H1 (cell line): ENCODE measurements at regions not wholly inside any gene's neighbourhood (a gene's known extent, or its start where the extent isn't known, plus 50 kb on each side); places are given as distances from the start of the nearest gene placed in this dataset.

Experiments used
- CTCF ChIA-PET: fragments of 300-600 bp; sonication (Branson Sonifier 250); formaldehyde crosslinking; loops from one replicate; lab custom pipeline; 2021; ENCODE audit not compliant: partially characterized antibody; lab: Charles Lee
- POLR2A ChIA-PET: fragments of 300-600 bp; sonication (Branson Sonifier 250); formaldehyde crosslinking; loops from one replicate; lab custom pipeline; 2021; ENCODE audit warnings: inconsistent platforms; ENCODE audit not compliant: partially characterized antibody; lab: Charles Lee
- DNase-seq, 2 experiments: peaks; one replicate each; pipeline versions ENCODE4 v3.0.0 to v3.0.0-alpha.2; 2010 to 2022; ENCODE audit warnings: low spot score in 2 of 2, low read depth in 1 of 2, mixed read lengths in 1 of 2
- FAIRE-seq: peaks from 2 replicates; lab custom pipeline; 2011; peaks lifted over from hg19 to GRCh38; lab: Jason Lieb, UNC
- H2AFZ ChIP-seq: 2 replicates; pipeline ENCODE4 v1.8.1; 2012; ENCODE audit warnings: low read length, inconsistent platforms
- H2AK5ac ChIP-seq: 2 replicates; pipeline ENCODE4 v1.6.1; 2013; ENCODE audit warnings: low read depth, low read length
- H2BK120ac ChIP-seq: replicated peaks from 2 replicates; pipeline ENCODE3; 2013; ENCODE audit warnings: low read depth, low read length, inconsistent platforms
- H2BK12ac ChIP-seq: 2 replicates; pipeline ENCODE4 v1.6.1; 2013; ENCODE audit warnings: low read depth, low read length
- H2BK15ac ChIP-seq: 2 replicates; pipeline ENCODE4 v1.6.1; 2013; ENCODE audit warnings: low read length
- H2BK20ac ChIP-seq: 2 replicates; pipeline ENCODE4 v1.6.1; 2013; ENCODE audit warnings: low read length
- H2BK5ac ChIP-seq: 2 replicates; pipeline ENCODE4 v1.6.1; 2013; ENCODE audit warnings: low read depth, low read length
- H3K14ac ChIP-seq: 2 replicates; pipeline ENCODE4 v1.6.1; 2013; ENCODE audit warnings: inconsistent platforms; ENCODE audit not compliant: insufficient read length
- H3K18ac ChIP-seq: 2 replicates; pipeline ENCODE4 v1.6.1; 2013; ENCODE audit warnings: low read length; ENCODE audit errors: extremely low read depth
- H3K23ac ChIP-seq: 2 replicates; pipeline ENCODE4 v1.6.1; 2013; ENCODE audit warnings: inconsistent platforms; ENCODE audit not compliant: insufficient read length
- H3K23me2 ChIP-seq: 2 replicates; pipeline ENCODE4 v1.6.1; 2013; ENCODE audit warnings: low read depth, low read length
- H3K27ac ChIP-seq: 2 replicates; pipeline ENCODE4 v1.6.1; 2011; ENCODE audit warnings: low read depth, low read length, inconsistent platforms
- H3K27me3 ChIP-seq, 4 experiments: replicated peaks in 1 of 4; 1 replicate in 1 of 4; 2 replicates in 3 of 4; pipeline versions ENCODE4 v1.6.1 to v1.8.1; 2011 to 2013; ENCODE audit warnings: low read length in 3 of 4, mild to moderate bottlenecking in 3 of 4, inconsistent platforms in 2 of 4, mixed read lengths in 2 of 4, moderate library complexity in 1 of 4; ENCODE audit not compliant: control insufficient read depth in 3 of 4, insufficient read depth in 3 of 4; ENCODE audit errors: extremely low read depth in 1 of 4
- H3K36me3 ChIP-seq, 4 experiments: 2 replicates each; pipeline versions ENCODE4 v1.6.1 to v1.8.1; 2011 to 2013; ENCODE audit warnings: mild to moderate bottlenecking in 4 of 4, low read length in 3 of 4, moderate library complexity in 2 of 4, control low read depth in 1 of 4, inconsistent platforms in 1 of 4; ENCODE audit not compliant: insufficient read depth in 4 of 4, control insufficient read depth in 2 of 4
- H3K4ac ChIP-seq: replicated peaks from 2 replicates; pipeline ENCODE3; 2013; ENCODE audit warnings: low read length, low read depth, mixed read lengths, inconsistent platforms; ENCODE audit not compliant: insufficient read length
- H3K4me1 ChIP-seq, 4 experiments: replicated peaks in 1 of 4; 1 replicate in 1 of 4; 2 replicates in 3 of 4; pipeline versions ENCODE4 v1.6.1 to v1.8.1; 2011 to 2013; ENCODE audit warnings: low read length in 3 of 4, inconsistent platforms in 2 of 4, mixed read lengths in 1 of 4; ENCODE audit not compliant: insufficient read depth in 4 of 4, control insufficient read depth in 3 of 4
- H3K4me2 ChIP-seq, 2 experiments: 2 replicates each; pipeline versions ENCODE4 v1.6.1 to v1.8.1; 2011 to 2013; ENCODE audit warnings: low read depth in 2 of 2, low read length in 2 of 2, control low read depth in 1 of 2, inconsistent platforms in 1 of 2, mild to moderate bottlenecking in 1 of 2; ENCODE audit not compliant: insufficient read depth in 1 of 2
- H3K4me3 ChIP-seq, 4 experiments: fragments of 200-600, 300-600 bp in 1 of 4; sonication (generic), shearing (Covaris generic), sonication (Bioruptor Twin) in 1 of 4; 2 replicates each; pipeline versions ENCODE4 v1.5.1 to v1.8.1; 2011 to 2016; ENCODE audit warnings: low read length in 4 of 4, low read depth in 3 of 4, control low read depth in 2 of 4, inconsistent platforms in 2 of 4, mild to moderate bottlenecking in 2 of 4, mixed read lengths in 1 of 4, moderate library complexity in 1 of 4; ENCODE audit not compliant: insufficient read depth in 2 of 4; ENCODE audit errors: extremely low read depth in 1 of 4
- H3K56ac ChIP-seq: replicated peaks from 2 replicates; pipeline ENCODE3; 2013; ENCODE audit warnings: low read depth, mild to moderate bottlenecking, mixed read lengths, low read length, inconsistent platforms; ENCODE audit not compliant: insufficient read length
- H3K79me1 ChIP-seq: 2 replicates; pipeline ENCODE4 v1.6.1; 2013; ENCODE audit warnings: low read depth, low read length, control low read depth
- H3K79me2 ChIP-seq, 2 experiments: 2 replicates each; pipeline versions ENCODE4 v1.6.1 to v1.8.1; 2012 to 2013; ENCODE audit warnings: low read length in 2 of 2, mild to moderate bottlenecking in 2 of 2, inconsistent platforms in 1 of 2; ENCODE audit not compliant: insufficient read depth in 2 of 2, control insufficient read depth in 1 of 2
- H3K9ac ChIP-seq, 4 experiments: replicated peaks in 1 of 4; 1 replicate in 1 of 4; 2 replicates in 3 of 4; pipeline versions ENCODE4 v1.6.1 to v1.8.1; 2011 to 2013; ENCODE audit warnings: low read depth in 3 of 4, low read length in 3 of 4, control low read depth in 2 of 4, mild to moderate bottlenecking in 2 of 4, moderate library complexity in 2 of 4, inconsistent platforms in 1 of 4; ENCODE audit errors: extremely low read depth in 1 of 4
- H3K9me3 ChIP-seq, 2 experiments: 2 replicates each; pipeline versions ENCODE4 v1.6.1 to v1.8.1; 2012 to 2013; ENCODE audit warnings: mild to moderate bottlenecking in 2 of 2, moderate library complexity in 2 of 2, control low read depth in 1 of 2, inconsistent platforms in 1 of 2, low read depth in 1 of 2, low read length in 1 of 2, mixed read lengths in 1 of 2; ENCODE audit not compliant: insufficient read depth in 2 of 2
- H4K20me1 ChIP-seq, 2 experiments: replicated peaks in 1 of 2; 2 replicates each; pipeline versions ENCODE3 to v1.8.1; 2011 to 2013; ENCODE audit warnings: inconsistent platforms in 2 of 2, low read length in 2 of 2, mild to moderate bottlenecking in 1 of 2; ENCODE audit not compliant: insufficient read depth in 2 of 2, control insufficient read depth in 1 of 2
- H4K5ac ChIP-seq: 2 replicates; pipeline ENCODE4 v1.6.1; 2013; ENCODE audit warnings: low read length, low read depth, mixed read lengths, inconsistent platforms; ENCODE audit not compliant: insufficient read length
- H4K8ac ChIP-seq: 2 replicates; pipeline ENCODE4 v1.8.0; 2013; ENCODE audit warnings: mild to moderate bottlenecking, moderate library complexity, low read length, inconsistent platforms; ENCODE audit not compliant: insufficient read depth; ENCODE audit errors: extremely low read depth
- H4K91ac ChIP-seq: replicated peaks from 2 replicates; pipeline ENCODE3; 2013; ENCODE audit warnings: low read length, mixed read lengths, inconsistent platforms; ENCODE audit not compliant: insufficient read length
- ATF3 ChIP-seq: IDR thresholded peaks from 2 replicates; pipeline ENCODE4 v1.6.1; 2011; ENCODE audit warnings: low read depth, mild to moderate bottlenecking, low read length; ENCODE audit not compliant: insufficient read depth
- CHD1 ChIP-seq: IDR thresholded peaks from 2 replicates; pipeline ENCODE4 v1.6.1; 2012; ENCODE audit warnings: low read depth, low read length, improper control_type of control experiment
- GTF2F1 ChIP-seq: IDR thresholded peaks from 2 replicates; pipeline ENCODE4 v1.6.1; 2012; ENCODE audit warnings: low read depth, low read length, improper control_type of control experiment, borderline replicate concordance
- NANOG ChIP-seq: IDR thresholded peaks from 2 replicates; pipeline ENCODE4 v1.6.1; 2011; ENCODE audit warnings: low read length, low read depth, mild to moderate bottlenecking, inconsistent platforms; ENCODE audit not compliant: insufficient read depth, poor library complexity, severe bottlenecking
- PHF8 ChIP-seq: fragments of 200-600 bp; sonication (generic); conservative IDR thresholded peaks from 2 replicates; pipeline ENCODE4 v1.7.1; 2012; ENCODE audit warnings: low read depth, mild to moderate bottlenecking, inconsistent platforms, low read length, moderate library complexity
- POLR2AphosphoS5 ChIP-seq: IDR thresholded peaks from 2 replicates; pipeline ENCODE4 v1.6.1; 2011; ENCODE audit warnings: low read depth, low read length
- SAP30 ChIP-seq: fragments of 300-600 bp; sonication (generic); IDR thresholded peaks from 2 replicates; pipeline ENCODE4 v1.7.1; 2012; ENCODE audit warnings: low read length, moderate library complexity, mild to moderate bottlenecking, inconsistent platforms; ENCODE audit not compliant: insufficient read depth, insufficient replicate concordance
- SP2 ChIP-seq: IDR thresholded peaks from 2 replicates; pipeline ENCODE4 v1.6.1; 2012; ENCODE audit warnings: mild to moderate bottlenecking, low read length, inconsistent platforms
- TEAD4 ChIP-seq: IDR thresholded peaks from 2 replicates; pipeline ENCODE4 v1.6.1; 2012; ENCODE audit warnings: low read depth, low read length, inconsistent platforms, mixed read lengths
- WGBS, 2 experiments: shearing (Covaris generic) in 1 of 2; methylation state at CpG; one replicate each; pipeline versions ENCODE4 v1.1.6 to v1.1.7; 2013 to 2015; ENCODE audit warnings: low lambda C conversion rate in 2 of 2, mixed read lengths in 2 of 2, inconsistent platforms in 1 of 2, low coverage in 1 of 2, missing lambda C conversion rate in 1 of 2; ENCODE audit not compliant: insufficient replicate concordance in 2 of 2, insufficient coverage in 1 of 2, insufficient read length in 1 of 2; ENCODE audit errors: extremely low coverage in 1 of 2, missing lambda C conversion rate in 1 of 2; 5-methylcytosine and 5-hydroxymethylcytosine counted together

DNA sequence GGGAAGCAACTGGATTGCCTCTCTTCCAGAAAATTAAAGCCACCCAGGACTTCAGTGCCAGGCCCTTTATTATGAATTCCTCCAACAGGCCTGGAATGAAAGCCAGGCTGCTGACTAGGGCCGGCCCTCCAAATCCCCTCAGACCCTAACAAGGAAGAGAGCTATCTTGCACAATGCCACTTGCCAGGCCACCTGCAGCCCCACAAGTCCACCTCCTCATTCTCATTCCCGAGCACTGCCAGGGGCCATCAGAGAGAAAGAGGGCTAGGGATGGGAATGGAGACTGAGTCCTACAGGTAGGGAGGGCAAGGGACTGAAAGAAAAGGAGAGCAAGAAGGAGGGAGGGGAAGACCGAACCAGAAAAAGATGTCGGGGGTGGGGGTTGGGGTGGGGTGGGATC, 86.5 kb downstream of the MRPL14 start:
- Histone ChIP-seq H3K79me2 (no peaks in the 10 kb centered on the region), H2BK20ac (0 out of 2 replicates have a peak overlapping the region, but pooled peaks have one; percentile 84), H3K27ac (no peak overlapping the region), H3K79me1 (peaks cover 3% of the 10 kb centered on the region; the same call in 1 of the 2 replicates), H2AK5ac (no peak overlapping the region), H4K8ac (no peak overlapping the region), H3K14ac (no peak overlapping the region), H3K4ac (peak overlapping the region; percentile 6), H2AFZ (no peak overlapping the region), H2BK12ac (peak overlapping the region; percentile 84; the same call in 1 of the 2 replicates), H2BK120ac (no peak overlapping the region), H3K23ac (no peak overlapping the region), H3K36me3 (no peaks in the 10 kb centered on the region), H3K56ac (no peak overlapping the region), H2BK5ac (no peak overlapping the region; the same call in 1 of the 2 replicates), H4K91ac (no peak overlapping the region), H3K4me2 (peak overlapping the region in 1 of 2 experiments; percentile 47; a peak in 1 of 4 replicates), H4K20me1 (peaks cover 0 to 3% of the 10 kb centered on the region in 2 experiments), H2BK15ac (no peak overlapping the region), H3K4me3 (no peak overlapping the region), H4K5ac (no peak overlapping the region)
- FAIRE-seq = no peak
- CTCF ChIA-PET = interaction anchor here (0.6 to 3.2 kb wide), 9 partner anchors 10 to 128 kb away, joined by 3 to 19 read pairs (median 3); no protein-coding TSS in a partner anchor
- 52 to 100% methylated on average over 1 to 2 of the region's 4 CpGs for WGBS, 2 experiments
- POLR2A ChIA-PET = interaction anchor here (1.0 to 6.3 kb wide), 7 partner anchors 9 to 27 kb away, joined by 3 to 35 read pairs (median 3); no protein-coding TSS in a partner anchor
- TF ChIP-seq POLR2AphosphoS5 = no peak
- TF ChIP-seq NANOG = no peak
- TF ChIP-seq ATF3 = no peak
- no peak for TF ChIP-seq CHD1
- no peak for TF ChIP-seq TEAD4
- no peak for TF ChIP-seq SP2
- TF ChIP-seq GTF2F1 = no peak
- no peak for TF ChIP-seq SAP30
- no peak for TF ChIP-seq PHF8
- TF ChIP-seq, all 59 proteins: peak for 0
- H3K9me3 ChIP-seq = no peaks in the 10 kb centered on the region
- H3K18ac ChIP-seq = 0 out of 2 replicates have a peak overlapping the region, but pooled peaks have one; percentile 71
- H3K4me1 ChIP-seq = peaks cover 9 to 27% (median 15%) of the 10 kb centered on the region in 4 experiments
- peaks cover 13% of the 10 kb centered on the region for H3K23me2 ChIP-seq
- H3K27me3 ChIP-seq = no peaks in the 10 kb centered on the region
- DNase-seq = no peak
- no peak overlapping the region for H3K9ac ChIP-seq
